Testis (tissue), 2 donors: ENCODE measurements at regions not wholly inside any gene's neighbourhood (a gene's known extent, or its start where the extent isn't known, plus 50 kb on each side); places are given as distances from the start of the nearest gene placed in this dataset.

Experiments used
- DNase-seq: peaks from one replicate; pipeline ENCODE4 v3.0.0-alpha.2; 2019
- H3K27ac ChIP-seq, 2 donors: fragments of 200-600 bp; sonication (generic); one replicate each; pipeline ENCODE4 v1.5.1; 2019
- H3K27me3 ChIP-seq: fragments of 200-600 bp; sonication (generic); one replicate; pipeline ENCODE4 v1.5.1; 2019
- H3K36me3 ChIP-seq: fragments of 200-600 bp; sonication (generic); one replicate; pipeline ENCODE4 v1.5.1; 2017; ENCODE audit warnings: low read depth; ENCODE audit errors: missing control alignments
- H3K4me1 ChIP-seq: fragments of 200-600 bp; sonication (generic); one replicate; pipeline ENCODE4 v1.5.1; 2019
- H3K4me3 ChIP-seq, 2 donors: fragments of 200-600 bp; sonication (generic); one replicate each; pipeline ENCODE4 v1.5.1; 2017 to 2019
- H3K9me3 ChIP-seq: fragments of 200-600 bp; sonication (generic); one replicate; pipeline ENCODE4 v1.5.1; 2017
- CTCF ChIP-seq, 3 experiments: fragments of 450-650 bp in 2 of 3; fragments of 200-600 bp in 1 of 3; sonication (generic) in 1 of 3; IDR thresholded peaks; one replicate each; pipeline ENCODE4 v1.5.1; 2016 to 2019; ENCODE audit warnings: antibody characterized with exemption in 3 of 3, mild to moderate bottlenecking in 2 of 3, moderate library complexity in 1 of 3
- POLR2A ChIP-seq: fragments of 450-650 bp; IDR thresholded peaks from one replicate; pipeline ENCODE4 v1.6.1; 2017; ENCODE audit warnings: antibody characterized with exemption, mild to moderate bottlenecking, moderate library complexity
- WGBS, 2 donors: methylation state at CpG; one replicate each; pipeline ENCODE4 v1.1.5; 2018; 5-methylcytosine and 5-hydroxymethylcytosine counted together
- intact Hi-C: fragments of 100-400 bp; cut with DNase I; formaldehyde crosslinking; loops from one replicate; pipeline ENCODE4 v1.15.1; 2023; ENCODE audit warnings: low total_unique reads

DNA sequence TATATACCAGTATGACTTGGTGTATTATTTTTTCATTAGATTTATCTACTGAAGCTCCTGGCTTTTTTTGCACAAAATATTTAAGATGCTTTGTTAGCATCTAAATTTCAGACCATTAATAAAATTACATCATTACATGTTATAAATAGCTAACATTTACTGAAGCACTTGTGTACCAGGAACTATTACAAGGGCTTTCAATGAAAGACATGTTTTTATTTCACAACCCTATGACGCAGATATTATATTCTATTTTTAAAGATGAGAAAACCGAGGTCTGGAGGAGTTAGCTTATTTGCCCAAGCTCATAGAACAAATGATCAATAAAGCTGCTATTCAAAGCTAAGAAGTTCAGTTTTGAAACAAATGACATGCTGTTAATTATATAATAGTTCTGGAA is 420.4 kb upstream of the DCN start:
- Histone ChIP-seq H3K27me3 (no peaks in the 10 kb centered on the region), H3K4me3 (no peak overlapping the region), H3K9me3 (no peaks in the 10 kb centered on the region), H3K36me3 (no peaks in the 10 kb centered on the region), H3K4me1 (no peaks in the 10 kb centered on the region), H3K27ac (no peak overlapping the region)
- TF ChIP-seq CTCF (IDR thresholded peaks at IDR 0.05) (no peak), POLR2A (no peak)
- no peak for DNase-seq
- intact Hi-C loops: no loop called here
- 81% methylated on average over 2 of the region's 2 CpGs for WGBS, 2 donors

DNA sequence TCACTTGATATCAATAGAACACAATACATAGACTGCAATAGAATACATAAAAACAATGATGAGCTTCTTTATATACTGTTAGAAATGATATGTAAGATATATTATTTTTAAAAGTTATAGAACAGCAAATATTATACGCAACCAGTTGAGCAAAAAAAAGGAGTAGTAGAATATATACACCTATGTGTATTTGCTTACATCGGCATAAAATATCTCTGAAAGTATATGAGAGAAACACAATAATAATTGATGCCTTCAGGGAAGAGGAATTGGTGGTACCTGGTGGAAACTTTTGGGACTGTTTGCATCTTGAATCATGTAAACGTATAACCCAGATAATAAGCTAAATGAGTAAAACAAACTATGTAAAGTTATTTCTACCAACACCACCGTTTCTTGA is 418.4 kb upstream of the DCN start:
- no peak overlapping the region for H3K4me3 ChIP-seq
- H3K27me3 ChIP-seq: no peaks in the 10 kb centered on the region
- DNase-seq: no peak
- no peaks in the 10 kb centered on the region for H3K4me1 ChIP-seq
- WGBS, 2 donors: 92 to 95% methylated on average over 4 of the region's 4 CpGs
- intact Hi-C loops: no loop called here
- TF ChIP-seq POLR2A: no peak
- no peak for TF ChIP-seq CTCF (IDR thresholded peaks at IDR 0.05)
- no peaks in the 10 kb centered on the region for H3K9me3 ChIP-seq
- no peaks in the 10 kb centered on the region for H3K36me3 ChIP-seq
- H3K27ac ChIP-seq: no peak overlapping the region

GRCh38 chr12:91594715-91595114 is 412.1 kb upstream of the DCN start:
- DNase-seq: no peak
- Histone ChIP-seq H3K9me3 (no peaks in the 10 kb centered on the region), H3K27ac (no peak overlapping the region), H3K4me3 (no peak overlapping the region), H3K36me3 (no peaks in the 10 kb centered on the region), H3K4me1 (no peaks in the 10 kb centered on the region), H3K27me3 (no peaks in the 10 kb centered on the region)
- WGBS, 2 donors: 64 to 82% methylated on average over 1 of the region's 1 CpG
- intact Hi-C loops: no loop called here
- TF ChIP-seq POLR2A (no peak), CTCF (IDR thresholded peaks at IDR 0.05) (no peak)

DNA sequence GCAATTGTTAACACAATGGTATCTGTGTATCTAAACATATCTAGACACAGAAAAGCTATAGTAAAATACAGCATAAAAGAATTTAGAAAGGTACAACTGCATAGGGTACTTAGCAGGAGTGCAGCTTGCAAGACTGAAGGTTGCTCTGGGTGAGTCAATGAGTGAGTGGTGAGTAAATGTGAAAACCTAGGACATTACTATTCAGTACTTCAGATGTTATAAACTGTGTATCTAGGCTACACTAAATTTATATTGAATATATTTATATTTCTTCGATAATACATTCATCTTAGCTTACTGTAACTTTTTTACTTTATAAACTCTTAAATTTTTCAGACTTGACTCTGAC is 409.0 kb upstream of the DCN start:
- Histone ChIP-seq H3K27ac (no peak overlapping the region), H3K36me3 (no peaks in the 10 kb centered on the region), H3K4me3 (no peak overlapping the region), H3K9me3 (no peaks in the 10 kb centered on the region), H3K27me3 (no peaks in the 10 kb centered on the region), H3K4me1 (no peaks in the 10 kb centered on the region)
- 38 to 96% methylated on average over 1 of the region's 1 CpG for WGBS, 2 donors
- DNase-seq: no peak
- intact Hi-C loops: no loop called here
- TF ChIP-seq POLR2A (no peak), CTCF (IDR thresholded peaks at IDR 0.05) (no peak)

DNA sequence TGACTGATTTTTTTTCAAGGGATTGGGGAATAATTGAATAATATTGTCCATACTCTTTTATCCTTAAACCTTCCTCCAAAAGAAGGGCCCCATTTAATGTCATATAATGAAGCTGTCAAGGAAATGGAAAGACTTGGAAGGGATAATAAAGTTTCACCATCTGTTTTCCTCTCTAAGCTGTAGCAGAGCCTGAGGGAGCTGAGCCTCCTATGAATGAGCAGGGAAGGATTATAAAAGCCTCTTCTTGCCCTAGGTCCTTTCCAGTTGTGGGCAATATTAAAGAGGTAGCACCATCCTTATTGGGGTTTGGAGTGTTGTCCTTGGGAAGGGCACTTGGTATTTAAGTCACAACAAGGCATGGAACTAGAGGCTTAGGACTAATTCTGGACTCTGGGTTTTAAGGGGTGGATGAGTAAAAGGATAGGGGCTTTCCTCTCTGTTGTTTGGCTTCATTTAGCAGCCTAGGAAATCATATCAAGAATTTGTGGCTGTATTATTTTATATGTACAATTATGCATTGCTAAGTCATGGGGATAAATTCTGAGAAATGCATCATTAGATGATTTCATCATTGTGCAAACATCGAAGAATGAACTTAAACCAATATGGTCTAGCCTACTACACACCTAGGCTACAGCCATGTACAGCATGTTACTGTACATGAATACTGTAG is 408.5 kb upstream of the DCN start:
- no peak for DNase-seq
- H3K36me3 ChIP-seq: no peaks in the 10 kb centered on the region
- H3K9me3 ChIP-seq: no peaks in the 10 kb centered on the region
- no peak for TF ChIP-seq POLR2A
- no peak for TF ChIP-seq CTCF (IDR thresholded peaks at IDR 0.05)
- WGBS, 2 donors: 96 to 100% methylated on average over 1 of the region's 1 CpG
- no peaks in the 10 kb centered on the region for H3K4me1 ChIP-seq
- no peak overlapping the region for H3K4me3 ChIP-seq
- intact Hi-C loops: no loop called here
- no peaks in the 10 kb centered on the region for H3K27me3 ChIP-seq
- no peak overlapping the region for H3K27ac ChIP-seq
